Peyer's patch (tissue), 4 donors: ENCODE measurements at regions not wholly inside any gene's neighbourhood (a gene's known extent, or its start where the extent isn't known, plus 50 kb on each side); places are given as distances from the start of the nearest gene placed in this dataset.

Source experiments
- CTCF ChIP-seq, 6 experiments: fragments of 450-650 bp in 4 of 6; fragments of 200-600 bp in 2 of 6; sonication (generic) in 1 of 6; IDR thresholded peaks; one replicate each; pipeline ENCODE4 v1.5.1; 2017 to 2019; ENCODE audit warnings: antibody characterized with exemption in 6 of 6, mild to moderate bottlenecking in 3 of 6, moderate library complexity in 1 of 6
- POLR2A ChIP-seq, 2 donors: fragments of 450-650 bp; IDR thresholded peaks; one replicate each; pipeline ENCODE4 v1.5.1; 2017; ENCODE audit warnings: antibody characterized with exemption in 2 of 2, mild to moderate bottlenecking in 2 of 2, moderate library complexity in 2 of 2

- TF ChIP-seq CTCF (IDR thresholded peaks at IDR 0.05) (no peak), POLR2A (IDR thresholded peaks at IDR 0.05) (no peak)
These were observed 50.1 kb upstream of the SPACA7 start for GRCh38 chr13:112325920-112326645.
